A673 (cell line): ENCODE measurements at regions not wholly inside any gene's neighbourhood (a gene's known extent, or its start where the extent isn't known, plus 50 kb on each side); places are given as distances from the start of the nearest gene placed in this dataset.

Experiments
- BruUV-seq: library from RNA; stranded (reverse); fragments of 400-500 nt; replicated peaks from 2 replicates; lab custom pipeline; 2021; lab: Mats Ljungman, UMichigan
- CTCF ChIA-PET: fragments of 300-600 bp; sonication (Branson Sonifier 250); formaldehyde crosslinking; loops from one replicate; lab custom pipeline; 2022; ENCODE audit warnings: antibody characterized with exemption; lab: Charles Lee
- POLR2A ChIA-PET: fragments of 300-600 bp; sonication (Branson Sonifier 250); formaldehyde crosslinking; loops from one replicate; lab custom pipeline; 2022; ENCODE audit warnings: antibody characterized with exemption; ENCODE audit not compliant: low non-redundant PET; lab: Charles Lee
- DNase-seq: peaks from one replicate; pipeline ENCODE4 v3.0.0-alpha.2; 2015; ENCODE audit warnings: low spot score
- H3K27ac ChIP-seq: fragments of 200-600 bp; sonication (generic); 2 replicates; pipeline ENCODE4 v1.5.1; 2016; ENCODE audit warnings: mixed run types, low read depth, mild to moderate bottlenecking, mixed read lengths, antibody characterized with exemption, low read length; ENCODE audit not compliant: poor library complexity, severe bottlenecking
- H3K27me3 ChIP-seq: fragments of 200-600 bp; sonication (generic); replicated peaks from 2 replicates; pipeline ENCODE4 v1.6.1; 2017; ENCODE audit warnings: mixed run types, low read depth, mild to moderate bottlenecking, mixed read lengths, antibody characterized with exemption, low read length; ENCODE audit not compliant: insufficient read depth, poor library complexity
- H3K36me3 ChIP-seq: fragments of 200-600 bp; sonication (generic); 2 replicates; pipeline ENCODE4 v1.6.1; 2016; ENCODE audit warnings: mixed run types, mild to moderate bottlenecking, mixed read lengths, antibody characterized with exemption, low read length; ENCODE audit not compliant: insufficient read depth, poor library complexity, severe bottlenecking
- H3K4me1 ChIP-seq: fragments of 200-600 bp; sonication (generic); 2 replicates; pipeline ENCODE4 v1.6.1; 2017; ENCODE audit warnings: mixed run types, mild to moderate bottlenecking, mixed read lengths, antibody characterized with exemption, low read length; ENCODE audit not compliant: insufficient read depth, poor library complexity, severe bottlenecking
- H3K4me3 ChIP-seq: fragments of 200-600 bp; sonication (generic); 2 replicates; pipeline ENCODE4 v1.5.1; 2016; ENCODE audit warnings: low read depth, mixed run types, mild to moderate bottlenecking, mixed read lengths, low read length; ENCODE audit not compliant: poor library complexity, severe bottlenecking
- H3K9me3 ChIP-seq: fragments of 200-600 bp; sonication (generic); 2 replicates; pipeline ENCODE4 v1.6.1; 2016; ENCODE audit warnings: mixed run types, low read depth, mild to moderate bottlenecking, mixed read lengths, antibody characterized with exemption, low read length; ENCODE audit not compliant: poor library complexity, severe bottlenecking
- EZH2 ChIP-seq: fragments of 200-600 bp; sonication (generic); IDR thresholded peaks from 2 replicates; pipeline ENCODE4 v1.6.1; 2017; ENCODE audit warnings: borderline replicate concordance, low read depth, mild to moderate bottlenecking, mixed read lengths, antibody characterized with exemption, low read length; ENCODE audit not compliant: poor library complexity, severe bottlenecking
- intact Hi-C: fragments of 100-400 bp; cut with micrococcal nuclease; formaldehyde crosslinking; loops from one replicate; pipeline ENCODE4 v1.10.0; 2022; ENCODE audit not compliant: unreplicated experiment
- TF ChIP-seq, protein P1 (sequence below): fragments of 300-800, 200-600 bp; sonication (generic); conservative IDR thresholded peaks from 2 replicates; pipeline ENCODE4 v1.5.1; 2017; ENCODE audit warnings: low read depth, mild to moderate bottlenecking, antibody characterized with exemption, low read length, moderate library complexity, mixed read lengths

DNA sequence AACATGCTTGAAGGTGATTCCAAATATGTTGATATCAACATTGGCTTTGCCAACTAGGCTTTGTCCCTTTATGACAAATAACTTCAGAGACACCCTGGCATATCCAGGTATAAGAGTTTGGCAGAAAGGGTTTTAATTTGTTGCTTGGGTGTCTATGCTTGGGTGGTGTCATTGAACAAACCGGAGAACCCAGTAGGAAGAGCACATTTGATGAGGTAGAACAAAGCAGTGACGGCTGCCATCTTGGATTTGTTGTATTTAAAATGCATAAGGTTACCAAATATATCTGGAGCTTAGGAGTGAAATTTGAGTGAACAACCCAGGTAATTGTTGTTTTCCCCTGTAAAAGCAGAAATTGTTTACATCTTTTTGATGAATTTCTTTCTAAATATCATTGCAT lies 503.7 kb upstream of the JARID2 start:
- DNase-seq = no peak
- H3K36me3 ChIP-seq = no peaks in the 10 kb centered on the region
- no peak overlapping the region for H3K4me3 ChIP-seq
- ChIA-PET POLR2A (no interaction called here), CTCF (no interaction called here)
- TF ChIP-seq, protein P1, sequence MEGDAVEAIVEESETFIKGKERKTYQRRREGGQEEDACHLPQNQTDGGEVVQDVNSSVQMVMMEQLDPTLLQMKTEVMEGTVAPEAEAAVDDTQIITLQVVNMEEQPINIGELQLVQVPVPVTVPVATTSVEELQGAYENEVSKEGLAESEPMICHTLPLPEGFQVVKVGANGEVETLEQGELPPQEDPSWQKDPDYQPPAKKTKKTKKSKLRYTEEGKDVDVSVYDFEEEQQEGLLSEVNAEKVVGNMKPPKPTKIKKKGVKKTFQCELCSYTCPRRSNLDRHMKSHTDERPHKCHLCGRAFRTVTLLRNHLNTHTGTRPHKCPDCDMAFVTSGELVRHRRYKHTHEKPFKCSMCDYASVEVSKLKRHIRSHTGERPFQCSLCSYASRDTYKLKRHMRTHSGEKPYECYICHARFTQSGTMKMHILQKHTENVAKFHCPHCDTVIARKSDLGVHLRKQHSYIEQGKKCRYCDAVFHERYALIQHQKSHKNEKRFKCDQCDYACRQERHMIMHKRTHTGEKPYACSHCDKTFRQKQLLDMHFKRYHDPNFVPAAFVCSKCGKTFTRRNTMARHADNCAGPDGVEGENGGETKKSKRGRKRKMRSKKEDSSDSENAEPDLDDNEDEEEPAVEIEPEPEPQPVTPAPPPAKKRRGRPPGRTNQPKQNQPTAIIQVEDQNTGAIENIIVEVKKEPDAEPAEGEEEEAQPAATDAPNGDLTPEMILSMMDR = no peak
- no peak for TF ChIP-seq EZH2
- H3K27me3 ChIP-seq = no peaks in the 10 kb centered on the region
- peaks cover 12% of the 10 kb centered on the region for H3K4me1 ChIP-seq
- H3K27ac ChIP-seq = no peak overlapping the region
- BruUV-seq = no TSS peak
- no peaks in the 10 kb centered on the region for H3K9me3 ChIP-seq
- intact Hi-C loops = no loop called here

DNA sequence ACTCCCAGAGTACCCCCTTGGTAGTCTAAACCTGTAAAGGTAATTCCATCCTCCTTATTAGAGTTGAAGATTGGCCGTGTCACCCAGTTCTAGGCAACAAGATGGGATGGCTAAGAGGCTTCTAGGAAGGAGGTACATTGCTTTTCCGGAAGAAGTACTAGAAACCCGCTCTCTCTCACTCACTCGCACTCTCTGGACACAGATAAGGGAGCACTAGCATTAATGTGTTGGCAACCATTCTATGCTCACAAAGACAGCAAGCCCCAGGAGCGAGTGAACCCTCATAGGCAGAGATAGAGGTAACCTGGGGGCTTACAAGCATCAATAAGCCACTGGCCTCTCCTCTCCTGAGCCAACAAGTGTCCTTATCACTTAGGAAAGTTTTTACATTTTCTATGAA lies 503.2 kb upstream of the JARID2 start:
- H3K4me3 ChIP-seq = no peak overlapping the region
- H3K9me3 ChIP-seq = no peaks in the 10 kb centered on the region
- no TSS peak for BruUV-seq
- ChIA-PET POLR2A (no interaction called here), CTCF (no interaction called here)
- intact Hi-C loops = no loop called here
- no peaks in the 10 kb centered on the region for H3K27me3 ChIP-seq
- H3K4me1 ChIP-seq = peaks cover 12% of the 10 kb centered on the region
- no peak for TF ChIP-seq EZH2
- TF ChIP-seq, protein P1 = no peak
- H3K36me3 ChIP-seq = no peaks in the 10 kb centered on the region
- DNase-seq = no peak
- H3K27ac ChIP-seq = no peak overlapping the region

DNA sequence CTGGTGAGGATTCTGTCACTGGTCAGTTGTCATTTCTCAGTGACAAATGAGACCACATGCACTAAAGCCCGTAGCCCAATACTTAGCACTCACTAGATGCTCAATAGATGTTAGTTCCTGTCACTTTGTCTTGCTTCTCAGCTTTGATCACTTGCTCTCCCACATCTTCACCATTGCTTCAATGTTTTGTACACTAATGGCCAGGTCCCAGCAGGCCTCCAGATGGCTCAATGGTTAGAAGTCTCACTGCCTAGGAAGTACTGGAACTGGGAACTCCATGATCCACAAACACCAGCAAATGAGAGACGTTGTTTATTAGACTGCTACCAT lies 502.8 kb upstream of the JARID2 start:
- Histone ChIP-seq H3K4me1 (peaks cover 12% of the 10 kb centered on the region), H3K27me3 (no peaks in the 10 kb centered on the region), H3K4me3 (no peak overlapping the region), H3K9me3 (no peaks in the 10 kb centered on the region), H3K36me3 (no peaks in the 10 kb centered on the region), H3K27ac (no peak overlapping the region)
- POLR2A ChIA-PET = no interaction called here
- DNase-seq = no peak
- CTCF ChIA-PET = no interaction called here
- TF ChIP-seq, protein P1 = no peak
- no peak for TF ChIP-seq EZH2
- intact Hi-C loops = no loop called here
- no TSS peak for BruUV-seq
